Colon (tissue), 2 donors: ENCODE measurements at regions not wholly inside any gene's neighbourhood (a gene's known extent, or its start where the extent isn't known, plus 50 kb on each side); places are given as distances from the start of the nearest gene placed in this dataset.
"Not testable (repeated sequence)": the region's sequence is repeated elsewhere in the genome, so short reads cannot be mapped to it uniquely, and the experiment has no call there.

Source experiments
- FAIRE-seq: peaks from 2 replicates; lab custom pipeline; 2012; peaks lifted over from hg19 to GRCh38; lab: Jason Lieb, UNC
- donor health status: control.
- donor health status: control.

GRCh38 chr2:76170856-76171255, 460.1 kb upstream of the GCFC2 start:
- no peak for FAIRE-seq

- FAIRE-seq: no peak
These were observed 459.3 kb upstream of the GCFC2 start for GRCh38 chr2:76170009-76170384.

DNA sequence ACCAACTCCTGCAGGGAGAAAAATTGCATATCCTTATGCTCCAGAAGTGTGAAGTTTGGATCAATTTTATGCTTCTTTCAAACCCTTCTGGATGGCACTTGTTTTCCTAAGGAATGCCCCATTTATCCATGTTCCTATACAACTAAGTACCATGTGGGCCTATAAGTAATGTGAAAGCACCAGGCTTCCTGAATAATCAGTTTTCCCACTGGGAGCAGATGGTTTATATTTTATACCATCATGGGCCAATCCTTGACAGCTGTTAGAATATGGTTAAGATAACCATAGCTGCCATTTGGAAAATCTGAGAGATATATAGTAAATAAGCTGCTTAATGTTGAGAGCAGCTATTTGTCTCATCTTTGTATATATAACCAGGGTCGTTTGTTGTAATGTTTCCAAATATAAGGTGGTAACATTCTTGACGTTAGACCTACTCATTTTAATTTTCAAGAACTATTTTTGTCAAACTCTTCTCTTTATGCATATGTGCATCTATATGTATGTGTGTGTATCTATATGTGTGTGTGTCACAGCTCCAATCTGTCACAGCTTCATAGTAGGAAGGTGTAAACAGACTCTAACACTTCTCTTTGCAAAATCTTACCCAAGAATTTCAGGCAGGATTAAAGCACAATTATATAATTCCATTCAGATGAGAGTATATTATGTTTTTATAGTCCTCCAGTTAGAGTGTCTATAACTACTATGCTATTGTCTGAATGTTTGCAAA, 458.7 kb upstream of the GCFC2 start:
- no peak for FAIRE-seq

DNA sequence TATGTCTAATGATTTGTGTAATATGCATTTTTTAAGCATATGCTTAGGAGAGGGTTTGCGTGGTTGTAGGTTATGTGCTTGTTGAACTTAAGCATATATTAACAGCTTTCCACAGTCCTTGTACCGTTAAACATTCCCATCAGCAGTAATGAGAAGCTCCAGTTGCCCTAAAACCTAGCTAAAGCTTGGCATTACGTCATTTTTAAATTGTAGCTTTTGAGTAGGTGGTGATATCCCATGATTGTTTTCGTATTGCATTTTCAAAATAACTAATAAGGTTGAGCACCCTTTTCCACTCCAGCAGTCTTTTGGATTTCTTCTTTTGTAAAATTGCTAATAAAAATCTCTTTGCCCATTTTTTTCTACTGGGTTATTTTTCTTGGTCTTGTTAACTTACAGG, 453.1 kb upstream of the GCFC2 start:
- FAIRE-seq: no peak

DNA sequence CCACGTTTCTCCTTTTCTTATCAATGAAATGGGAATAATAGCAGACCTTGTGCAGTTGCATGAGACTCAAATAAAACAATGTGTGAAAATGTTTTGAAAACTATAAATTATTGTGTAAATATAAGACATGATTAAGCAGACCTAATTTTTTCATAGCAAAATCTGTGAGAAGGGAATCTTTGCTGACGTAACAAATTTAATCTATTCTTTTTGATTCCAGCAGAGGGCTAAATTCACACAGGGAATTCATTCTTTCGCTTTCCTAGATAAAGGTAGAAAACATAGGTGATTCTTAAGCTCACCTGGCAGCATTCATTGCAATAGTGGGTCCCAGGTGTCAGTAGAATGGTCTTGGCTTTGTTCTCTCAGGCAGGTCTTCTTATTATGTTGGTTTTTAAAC, 450.0 kb upstream of the GCFC2 start:
- FAIRE-seq: no peak

DNA sequence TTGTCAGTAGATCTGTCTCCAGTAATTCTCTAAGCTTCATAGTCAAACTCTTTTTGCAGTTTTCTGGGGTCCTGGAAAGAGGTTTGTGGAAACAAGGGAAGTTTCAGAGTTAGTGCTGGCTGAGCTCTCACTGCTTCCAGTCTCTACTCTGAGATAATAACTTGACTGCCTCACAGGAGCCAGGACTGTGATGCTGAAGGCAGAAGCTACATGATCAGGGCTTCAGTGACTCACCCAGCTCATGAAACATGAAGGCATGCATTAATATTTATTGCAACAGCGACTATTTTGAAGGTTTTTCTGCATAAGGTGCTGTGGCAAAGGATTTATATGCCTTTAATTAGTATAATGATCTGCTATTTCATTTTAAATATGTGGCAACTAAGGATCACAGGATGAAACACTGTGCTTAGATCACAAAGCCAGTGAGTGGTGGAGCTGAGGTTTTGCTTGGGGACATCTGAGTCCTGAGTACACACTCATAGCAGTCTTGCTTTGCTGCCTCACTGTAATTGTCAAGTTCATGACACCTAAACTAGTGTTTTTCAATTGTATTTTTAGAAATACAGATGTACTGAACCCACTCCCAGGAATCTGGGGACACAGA, 448.4 kb upstream of the GCFC2 start:
- FAIRE-seq: no peak

DNA sequence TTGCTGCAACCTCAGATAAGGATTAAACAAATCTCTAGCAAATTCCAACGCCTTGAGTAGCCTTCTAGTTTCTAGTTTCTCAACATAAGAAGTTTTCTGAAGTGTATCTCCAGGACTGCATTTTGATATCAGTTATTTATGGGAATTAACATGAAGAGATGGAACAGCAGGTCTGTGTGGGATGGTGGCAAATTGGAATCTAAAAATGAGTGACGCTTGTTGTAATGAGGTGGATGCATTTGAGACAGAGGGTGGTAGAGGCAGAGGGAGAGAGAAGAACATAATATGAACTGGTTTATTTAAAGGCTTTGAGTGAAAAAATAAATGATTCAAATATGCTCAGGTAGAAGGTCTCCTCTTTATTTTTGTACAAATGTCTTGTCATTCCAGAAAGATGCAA, 446.8 kb upstream of the GCFC2 start:
- FAIRE-seq: no peak

GRCh38 chr2:76154981-76155380, 444.3 kb upstream of the GCFC2 start:
- FAIRE-seq: no peak

GRCh38 chr2:76149846-76150245, 439.1 kb upstream of the GCFC2 start:
- no peak for FAIRE-seq

GRCh38 chr2:76139303-76139702, 428.6 kb upstream of the GCFC2 start:
- not testable (repeated sequence) for FAIRE-seq

DNA sequence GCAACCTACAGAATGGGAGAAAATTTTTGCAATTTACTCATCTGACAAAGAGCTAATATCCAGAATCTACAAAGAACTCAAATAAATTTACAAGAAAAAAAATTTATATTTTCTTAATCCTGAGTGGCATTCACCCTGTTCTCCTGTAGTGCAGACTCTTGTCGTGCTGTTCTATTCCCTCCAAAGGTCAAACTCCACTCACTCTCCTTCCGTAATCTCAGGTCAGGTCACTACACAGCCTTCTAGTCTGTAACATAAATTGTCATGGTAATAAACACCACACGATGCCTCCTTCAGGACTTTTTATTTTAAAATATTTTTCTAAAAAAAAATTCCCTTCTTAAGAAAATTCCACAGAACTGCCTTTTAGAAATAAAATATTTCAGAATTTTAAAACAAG, 417.9 kb upstream of the GCFC2 start:
- FAIRE-seq: no peak

DNA sequence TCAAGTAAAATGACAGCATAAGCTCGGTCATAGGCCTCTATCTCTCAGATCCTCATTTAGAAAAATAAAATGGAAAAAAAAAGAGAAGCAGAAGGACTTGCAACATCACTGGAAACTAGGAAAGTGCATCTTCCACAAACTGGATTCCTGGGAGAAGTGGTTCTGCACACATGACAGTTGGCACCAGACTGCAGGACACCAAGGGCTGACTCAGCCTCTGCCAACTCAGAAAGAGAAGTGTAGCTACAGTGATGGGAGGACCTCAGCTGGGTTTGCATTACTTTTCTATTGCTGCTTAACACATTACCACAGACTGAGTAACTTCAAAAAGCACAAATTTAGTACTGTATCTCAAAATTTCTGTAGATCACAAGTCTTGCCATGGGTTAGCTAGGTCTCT, 409.5 kb upstream of the GCFC2 start:
- no peak for FAIRE-seq

- no peak for FAIRE-seq
These were observed 379.0 kb upstream of the GCFC2 start for GRCh38 chr2:76089683-76090082.

DNA sequence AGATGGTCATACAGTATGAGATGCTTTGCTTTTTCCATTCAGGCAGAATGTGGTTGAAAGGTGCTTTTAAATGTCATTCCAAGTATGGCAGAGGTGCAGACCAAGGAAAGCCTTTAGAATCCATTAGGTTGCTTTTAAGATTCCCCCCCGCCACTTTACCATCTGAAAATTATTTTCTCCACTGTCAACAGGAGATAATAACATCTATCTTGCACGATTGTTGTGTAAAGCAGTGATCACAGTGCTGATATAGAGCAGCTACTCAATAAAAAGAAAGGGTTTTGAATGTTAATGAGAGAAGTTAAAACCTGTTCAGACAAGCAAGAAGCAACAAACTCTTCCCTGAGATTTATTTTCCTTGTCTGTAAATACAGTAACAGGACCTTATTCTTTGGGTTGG, 372.5 kb upstream of the GCFC2 start:
- no peak for FAIRE-seq

GRCh38 chr2:76082509-76082908, 371.8 kb upstream of the GCFC2 start:
- no peak for FAIRE-seq

- FAIRE-seq: no peak
These were observed 369.4 kb upstream of the GCFC2 start for GRCh38 chr2:76080154-76080553.

DNA sequence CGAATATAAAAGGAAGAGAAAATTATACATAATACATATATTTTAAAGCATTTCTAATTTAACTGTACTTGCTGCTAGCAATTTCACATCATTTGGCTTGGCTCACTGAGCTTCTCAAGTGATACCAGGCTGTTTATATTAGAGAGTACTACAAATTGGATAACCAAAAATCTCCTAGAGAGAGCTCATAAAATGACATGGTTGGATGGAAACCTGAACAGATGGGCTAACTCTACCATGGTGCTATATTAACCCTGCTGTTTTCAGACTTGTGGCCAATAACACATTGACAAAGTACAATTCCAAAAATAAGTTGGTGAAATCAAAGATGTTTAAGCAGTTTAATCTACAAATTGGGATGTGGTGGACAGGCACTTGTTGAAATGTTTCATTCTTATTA, 364.4 kb upstream of the GCFC2 start:
- no peak for FAIRE-seq

DNA sequence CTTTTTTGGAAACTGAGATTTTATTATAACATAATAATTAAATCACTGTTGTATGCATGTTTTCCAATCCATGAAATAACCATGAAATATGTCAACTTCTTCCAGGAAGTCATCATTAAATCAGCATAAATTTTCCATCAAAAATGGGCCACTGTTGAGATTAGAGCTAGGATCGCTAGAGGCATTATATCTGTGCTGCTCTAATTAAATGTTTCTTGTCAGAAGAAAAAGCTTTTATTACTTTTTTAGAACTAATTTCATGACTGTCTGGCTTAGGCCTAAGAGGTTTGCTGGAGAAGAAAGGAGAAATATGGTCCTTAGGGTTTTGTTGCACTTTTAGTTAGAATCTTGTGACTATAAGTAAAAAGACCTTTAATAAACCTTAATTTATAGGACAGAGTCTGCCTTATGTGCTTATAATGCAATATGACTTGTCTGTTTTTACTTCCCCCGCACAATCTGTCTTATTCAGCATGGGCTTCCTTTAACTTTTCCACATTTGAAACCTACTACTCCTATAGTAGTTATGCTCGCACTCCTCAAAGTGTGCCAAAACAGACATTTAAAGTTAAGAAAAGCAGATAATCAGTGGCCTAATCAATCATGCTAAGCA, 363.4 kb upstream of the GCFC2 start:
- FAIRE-seq: no peak

- FAIRE-seq: no peak
These were observed 339.5 kb upstream of the GCFC2 start for GRCh38 chr2:76050196-76050595.

- FAIRE-seq: no peak
These were observed 334.0 kb upstream of the GCFC2 start for GRCh38 chr2:76044701-76045100.

GRCh38 chr2:76039505-76039904, 328.8 kb upstream of the GCFC2 start:
- FAIRE-seq: no peak

- FAIRE-seq: no peak
These were observed 317.0 kb upstream of the GCFC2 start for GRCh38 chr2:76027761-76028160.

- FAIRE-seq: no peak
These were observed 308.4 kb upstream of the GCFC2 start for GRCh38 chr2:76019128-76019527.

DNA sequence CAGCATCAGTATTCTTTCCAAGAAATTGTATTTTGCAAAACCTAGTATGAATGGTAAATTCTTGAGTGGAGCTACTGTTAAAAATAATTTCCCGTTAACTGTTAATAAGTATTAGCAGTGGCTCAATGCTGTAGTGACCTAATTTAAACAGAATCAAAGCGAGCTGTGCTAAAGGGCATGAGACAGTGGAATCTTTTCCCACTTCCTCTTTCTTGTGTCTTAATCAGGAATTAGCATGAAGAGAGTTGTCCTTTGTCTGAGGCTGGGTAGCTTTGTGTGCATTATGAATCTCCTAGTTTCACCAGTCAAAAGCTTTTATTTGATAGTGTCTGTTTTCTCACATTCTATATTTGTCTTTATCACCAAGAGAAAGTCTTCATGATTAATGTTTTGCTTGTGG, 298.8 kb upstream of the GCFC2 start:
- FAIRE-seq: no peak
